Panc1 (cell line): ENCODE measurements at regions not wholly inside any gene's neighbourhood (a gene's known extent, or its start where the extent isn't known, plus 50 kb on each side); places are given as distances from the start of the nearest gene placed in this dataset.

Experiments used
- CTCF ChIP-seq: fragments of 450-650 bp; IDR thresholded peaks from 2 replicates; pipeline ENCODE4 v1.5.1; 2017; ENCODE audit warnings: mild to moderate bottlenecking
- POLR2AphosphoS5 ChIP-seq: IDR thresholded peaks from 2 replicates; pipeline ENCODE4 v1.6.1; 2012; ENCODE audit warnings: mild to moderate bottlenecking, low read depth, low read length, moderate library complexity

- TF ChIP-seq POLR2AphosphoS5 (no peak), CTCF (no peak)
Observed at GRCh38 chr2:183375821-183376220, 251.6 kb downstream of the NUP35 start.
